CD4-positive, alpha-beta memory T cell (primary cell): ENCODE measurements at regions not wholly inside any gene's neighbourhood (a gene's known extent, or its start where the extent isn't known, plus 50 kb on each side); places are given as distances from the start of the nearest gene placed in this dataset.

Source experiments
- CTCF ChIA-PET: fragments of 350-600 bp; sonication (Branson Sonifier 250); formaldehyde crosslinking; loops from one replicate; lab custom pipeline; 2021; ENCODE audit warnings: inconsistent platforms; ENCODE audit not compliant: partially characterized antibody; lab: Charles Lee
- POLR2A ChIA-PET: fragments of 350-600 bp; sonication (Branson Sonifier 250); formaldehyde crosslinking; loops from one replicate; lab custom pipeline; 2021; ENCODE audit not compliant: partially characterized antibody; lab: Charles Lee
- DNase-seq, 5 donors: peaks; one replicate each; pipeline versions ENCODE4 v3.0.0 to v3.0.0-alpha.2; 2020 to 2022; ENCODE audit warnings: mixed read lengths in 1 of 5
- H3K27ac ChIP-seq: one replicate; pipeline ENCODE4 v1.7.0; 2013; ENCODE audit warnings: low read depth, low read length
- H3K27me3 ChIP-seq: 2 replicates; pipeline ENCODE4 v1.7.0; 2013; ENCODE audit warnings: mild to moderate bottlenecking, low read length, moderate library complexity; ENCODE audit not compliant: insufficient read depth
- H3K36me3 ChIP-seq: 2 replicates; pipeline ENCODE4 v1.7.0; 2013; ENCODE audit warnings: mild to moderate bottlenecking, low read length, moderate library complexity; ENCODE audit not compliant: insufficient read depth
- H3K4me1 ChIP-seq: 2 replicates; pipeline ENCODE4 v1.7.0; 2013; ENCODE audit warnings: mild to moderate bottlenecking, low read length, moderate library complexity; ENCODE audit not compliant: insufficient read depth
- H3K4me3 ChIP-seq, 2 donors: one replicate each; pipeline ENCODE4 v1.7.0; 2013; ENCODE audit warnings: low read length in 2 of 2, mild to moderate bottlenecking in 1 of 2
- H3K9me3 ChIP-seq, 2 donors: one replicate each; pipeline ENCODE4 v1.7.0; 2013; ENCODE audit warnings: low read length in 2 of 2, control low read depth in 1 of 2; ENCODE audit not compliant: control insufficient read depth in 1 of 2
- H3K27ac Mint-ChIP-seq, 7 donors: one replicate each; pipeline ENCODE4 v1.8.0; 2020 to 2021; ENCODE audit warnings: mixed read lengths in 7 of 7, mild to moderate bottlenecking in 6 of 7, inconsistent platforms in 3 of 7, moderate library complexity in 3 of 7
- H3K27me3 Mint-ChIP-seq, 2 donors: one replicate each; pipeline ENCODE4 v1.8.0; 2020 to 2021; ENCODE audit warnings: mixed read lengths in 2 of 2
- H3K36me3 Mint-ChIP-seq, 2 donors: one replicate each; pipeline ENCODE4 v1.8.0; 2020 to 2021; ENCODE audit warnings: mixed read lengths in 2 of 2, inconsistent platforms in 1 of 2, mild to moderate bottlenecking in 1 of 2
- H3K4me1 Mint-ChIP-seq, 4 donors: one replicate each; pipeline ENCODE4 v1.8.0; 2020 to 2021; ENCODE audit warnings: mixed read lengths in 4 of 4, mild to moderate bottlenecking in 1 of 4
- H3K4me3 Mint-ChIP-seq, 8 donors: one replicate each; pipeline ENCODE4 v1.8.0; 2020 to 2021; ENCODE audit warnings: mixed read lengths in 8 of 8, mild to moderate bottlenecking in 7 of 8, moderate library complexity in 6 of 8, inconsistent platforms in 3 of 8
- H3K9me3 Mint-ChIP-seq, 8 donors: one replicate each; pipeline ENCODE4 v1.8.0; 2020 to 2021; ENCODE audit warnings: mixed read lengths in 8 of 8, mild to moderate bottlenecking in 5 of 8, inconsistent platforms in 3 of 8, moderate library complexity in 1 of 8
- intact Hi-C: fragments of 100-400 bp; cut with micrococcal nuclease; formaldehyde crosslinking; loops from one replicate; pipeline ENCODE4 v1.15.1; 2023

DNA sequence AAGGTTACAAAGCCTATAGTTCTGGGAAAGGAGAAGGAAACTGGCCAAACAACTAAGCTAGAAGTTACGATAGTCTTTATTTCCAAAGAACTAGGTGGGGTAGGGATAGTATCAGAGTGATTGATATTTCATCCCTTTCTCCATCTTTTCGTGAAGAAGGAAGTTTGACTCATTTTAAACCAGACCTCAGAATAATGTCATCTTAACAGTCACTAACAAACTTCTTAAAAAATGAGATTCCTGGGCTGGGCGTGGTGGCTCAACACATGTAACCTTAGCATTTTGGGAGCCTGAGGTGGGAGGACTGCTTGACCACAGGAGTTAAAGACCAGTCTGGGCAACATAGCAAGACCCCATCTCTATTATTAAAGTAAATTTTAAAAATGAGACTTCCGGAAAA is 69.4 kb downstream of the ARL4A start:
- no peak overlapping the region for H3K27ac Mint-ChIP-seq
- no peaks in the 10 kb centered on the region for H3K9me3 ChIP-seq
- no peak overlapping the region for H3K4me3 ChIP-seq
- peaks cover 0 to 9% of the 10 kb centered on the region in 2 donors for H3K36me3 Mint-ChIP-seq
- peaks cover 2 to 5% of the 10 kb centered on the region in 2 donors for H3K27me3 Mint-ChIP-seq
- POLR2A ChIA-PET, result no interaction called here
- no peaks in the 10 kb centered on the region for H3K27me3 ChIP-seq
- H3K36me3 ChIP-seq, result no peaks in the 10 kb centered on the region
- peaks cover 4 to 19% (median 12%) of the 10 kb centered on the region in 8 donors for H3K9me3 Mint-ChIP-seq
- H3K4me3 Mint-ChIP-seq, result no peak overlapping the region
- H3K4me1 Mint-ChIP-seq, result peaks cover 0 to 2% (median 0%) of the 10 kb centered on the region in 4 donors
- no peak for DNase-seq
- intact Hi-C loops, result no loop called here
- no peak overlapping the region for H3K27ac ChIP-seq
- H3K4me1 ChIP-seq, result no peaks in the 10 kb centered on the region
- CTCF ChIA-PET, result no interaction called here

DNA sequence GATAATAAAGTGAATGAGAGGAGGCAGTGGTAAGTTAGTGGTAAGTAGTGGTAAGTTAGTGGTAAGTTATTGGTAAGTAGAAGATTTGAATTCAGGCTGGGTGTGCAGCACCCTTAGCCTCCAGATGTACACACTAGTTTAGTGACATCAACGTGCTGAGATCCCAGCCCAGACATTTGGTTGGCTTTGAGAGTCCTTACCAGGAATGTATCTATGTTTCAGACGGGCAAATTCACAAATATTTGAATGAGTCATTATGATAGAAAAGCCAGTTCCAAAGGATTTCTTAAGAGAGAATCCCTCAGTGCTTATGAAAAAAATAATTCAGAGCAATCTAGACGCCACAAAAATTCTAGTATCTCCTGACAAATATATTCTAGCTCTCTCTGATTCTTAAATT is 70.0 kb downstream of the ARL4A start:
- H3K4me1 Mint-ChIP-seq, result peaks cover 0 to 2% (median 0%) of the 10 kb centered on the region in 4 donors
- H3K9me3 Mint-ChIP-seq, result peaks cover 4 to 19% (median 12%) of the 10 kb centered on the region in 8 donors
- DNase-seq, result no peak
- CTCF ChIA-PET, result no interaction called here
- H3K27me3 ChIP-seq, result no peaks in the 10 kb centered on the region
- intact Hi-C loops, result no loop called here
- peaks cover 2 to 5% of the 10 kb centered on the region in 2 donors for H3K27me3 Mint-ChIP-seq
- peaks cover 0 to 9% of the 10 kb centered on the region in 2 donors for H3K36me3 Mint-ChIP-seq
- H3K27ac ChIP-seq, result no peak overlapping the region
- no peaks in the 10 kb centered on the region for H3K36me3 ChIP-seq
- no peak overlapping the region for H3K27ac Mint-ChIP-seq
- H3K9me3 ChIP-seq, result no peaks in the 10 kb centered on the region
- POLR2A ChIA-PET, result no interaction called here
- H3K4me3 Mint-ChIP-seq, result no peak overlapping the region
- H3K4me3 ChIP-seq, result no peak overlapping the region
- no peaks in the 10 kb centered on the region for H3K4me1 ChIP-seq

DNA sequence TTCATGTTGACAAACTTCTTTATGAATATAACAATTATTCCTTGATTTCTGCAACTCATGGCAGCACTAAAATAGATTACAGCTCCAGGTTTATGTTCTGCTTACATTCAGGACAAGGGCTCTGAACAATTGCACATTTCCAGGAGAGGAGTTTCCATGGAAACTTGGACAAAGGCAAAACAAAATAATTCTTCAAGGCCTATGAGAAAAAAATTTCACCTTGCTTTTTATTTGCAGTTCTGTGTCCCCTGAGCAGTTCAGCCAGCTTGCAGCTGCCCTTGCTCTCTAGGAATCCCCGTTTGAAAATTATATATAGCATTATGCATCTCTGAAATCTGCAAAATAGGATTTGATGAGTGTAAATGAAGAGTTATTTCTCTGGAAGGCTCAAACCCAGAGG is 71.7 kb downstream of the ARL4A start:
- ChIA-PET POLR2A (no interaction called here), CTCF (no interaction called here)
- H3K27me3 Mint-ChIP-seq, result peaks cover 2 to 5% of the 10 kb centered on the region in 2 donors
- no peak overlapping the region for H3K4me3 ChIP-seq
- H3K9me3 Mint-ChIP-seq, result peaks cover 4 to 19% (median 12%) of the 10 kb centered on the region in 8 donors
- no peaks in the 10 kb centered on the region for H3K9me3 ChIP-seq
- H3K4me1 Mint-ChIP-seq, result peaks cover 0 to under 1% (median 0%) of the 10 kb centered on the region in 4 donors
- peaks cover 0 to 9% of the 10 kb centered on the region in 2 donors for H3K36me3 Mint-ChIP-seq
- no peak overlapping the region for H3K27ac Mint-ChIP-seq
- no peaks in the 10 kb centered on the region for H3K36me3 ChIP-seq
- no peak overlapping the region for H3K27ac ChIP-seq
- H3K27me3 ChIP-seq, result no peaks in the 10 kb centered on the region
- no peak overlapping the region for H3K4me3 Mint-ChIP-seq
- no peaks in the 10 kb centered on the region for H3K4me1 ChIP-seq
- DNase-seq, result no peak
- intact Hi-C loops, result no loop called here

DNA sequence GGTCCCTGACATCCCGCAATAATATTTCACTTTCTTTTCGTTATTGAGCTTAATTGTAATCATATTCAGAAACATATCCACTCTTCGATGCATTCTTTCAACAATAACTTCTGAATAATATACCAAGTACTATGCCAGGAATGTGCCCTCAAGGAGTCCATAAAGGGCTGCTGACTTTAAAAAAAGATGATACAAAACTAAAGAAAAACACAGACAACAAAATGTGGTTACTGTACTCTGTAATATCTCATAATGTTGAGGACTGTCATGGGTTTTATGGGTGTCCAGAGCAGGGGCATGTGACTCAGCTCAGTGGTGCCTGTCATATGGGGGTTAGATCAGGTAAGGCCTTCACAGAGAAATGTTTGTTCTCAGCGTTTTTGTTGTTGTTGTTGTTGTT is 73.7 kb downstream of the ARL4A start:
- H3K9me3 ChIP-seq, result no peaks in the 10 kb centered on the region
- Mint-ChIP-seq H3K27ac (no peak overlapping the region), H3K27me3 (peaks cover 2 to 7% of the 10 kb centered on the region in 2 donors), H3K4me3 (no peak overlapping the region), H3K4me1 (no peaks in the 10 kb centered on the region), H3K36me3 (peaks cover 0 to 9% of the 10 kb centered on the region in 2 donors), H3K9me3 (peaks cover 4 to 19% (median 12%) of the 10 kb centered on the region in 8 donors)
- H3K27ac ChIP-seq, result no peak overlapping the region
- no peak overlapping the region for H3K4me3 ChIP-seq
- H3K4me1 ChIP-seq, result no peaks in the 10 kb centered on the region
- intact Hi-C loops, result no loop called here
- no peak for DNase-seq
- H3K36me3 ChIP-seq, result no peaks in the 10 kb centered on the region
- ChIA-PET CTCF (no interaction called here), POLR2A (no interaction called here)
- no peaks in the 10 kb centered on the region for H3K27me3 ChIP-seq

GRCh38 chr7:12761691-12762090 is 74.3 kb downstream of the ARL4A start:
- POLR2A ChIA-PET, result no interaction called here
- no peaks in the 10 kb centered on the region for H3K4me1 ChIP-seq
- H3K27ac ChIP-seq, result no peak overlapping the region
- no peak overlapping the region for H3K27ac Mint-ChIP-seq
- no peak overlapping the region for H3K4me3 Mint-ChIP-seq
- H3K4me3 ChIP-seq, result no peak overlapping the region
- no peak for DNase-seq
- peaks cover 2 to 7% of the 10 kb centered on the region in 2 donors for H3K27me3 Mint-ChIP-seq
- peaks cover 0 to 9% of the 10 kb centered on the region in 2 donors for H3K36me3 Mint-ChIP-seq
- H3K27me3 ChIP-seq, result no peaks in the 10 kb centered on the region
- CTCF ChIA-PET, result no interaction called here
- H3K4me1 Mint-ChIP-seq, result no peaks in the 10 kb centered on the region
- no peaks in the 10 kb centered on the region for H3K36me3 ChIP-seq
- H3K9me3 ChIP-seq, result no peaks in the 10 kb centered on the region
- intact Hi-C loops, result no loop called here
- H3K9me3 Mint-ChIP-seq, result peaks cover 4 to 19% (median 12%) of the 10 kb centered on the region in 8 donors

GRCh38 chr7:12764458-12764891 is 77.0 kb downstream of the ARL4A start:
- Histone ChIP-seq H3K27ac (no peak overlapping the region), H3K9me3 (no peaks in the 10 kb centered on the region), H3K4me3 (no peak overlapping the region), H3K36me3 (no peaks in the 10 kb centered on the region), H3K4me1 (no peaks in the 10 kb centered on the region), H3K27me3 (no peaks in the 10 kb centered on the region)
- DNase-seq, result no peak
- ChIA-PET CTCF (interaction anchor here (1.0 kb wide), 1 partner anchor 33 kb away, joined by 3 read pairs; no protein-coding TSS in a partner anchor), POLR2A (no interaction called here)
- Mint-ChIP-seq H3K4me3 (no peak overlapping the region), H3K4me1 (no peaks in the 10 kb centered on the region), H3K9me3 (peaks cover 4 to 18% (median 12%) of the 10 kb centered on the region in 8 donors), H3K36me3 (peaks cover 0 to 8% of the 10 kb centered on the region in 2 donors), H3K27me3 (peaks cover 2 to 7% of the 10 kb centered on the region in 2 donors), H3K27ac (no peak overlapping the region)
- intact Hi-C loops, result no loop called here

GRCh38 chr7:12765431-12766100 is 78.1 kb downstream of the ARL4A start:
- Histone ChIP-seq H3K4me1 (no peaks in the 10 kb centered on the region), H3K27ac (no peak overlapping the region), H3K36me3 (no peaks in the 10 kb centered on the region), H3K9me3 (no peaks in the 10 kb centered on the region), H3K27me3 (no peaks in the 10 kb centered on the region), H3K4me3 (no peak overlapping the region)
- POLR2A ChIA-PET, result no interaction called here
- H3K27ac Mint-ChIP-seq, result no peak overlapping the region
- intact Hi-C loops, result no loop called here
- peaks cover 2 to 7% (median 4%) of the 10 kb centered on the region in 8 donors for H3K9me3 Mint-ChIP-seq
- CTCF ChIA-PET, result no interaction called here
- no peak overlapping the region for H3K4me3 Mint-ChIP-seq
- no peaks in the 10 kb centered on the region for H3K4me1 Mint-ChIP-seq
- H3K36me3 Mint-ChIP-seq, result no peaks in the 10 kb centered on the region
- H3K27me3 Mint-ChIP-seq, result peaks cover 2 to 4% of the 10 kb centered on the region in 2 donors
- no peak for DNase-seq
